WTC11 (cell line): ENCODE measurements at regions not wholly inside any gene's neighbourhood (a gene's known extent, or its start where the extent isn't known, plus 50 kb on each side); places are given as distances from the start of the nearest gene placed in this dataset.

Experiments used
- USF2 ChIP-seq: sonication (generic); formaldehyde crosslinking; IDR thresholded peaks from 2 replicates; pipeline ENCODE4 v1.8.1; 2023; ENCODE audit warnings: mild to moderate bottlenecking, missing genetic modification reagents, moderate library complexity
- ZBTB21 ChIP-seq: sonication (generic); formaldehyde crosslinking; IDR thresholded peaks from 2 replicates; pipeline ENCODE4 v1.8.1; 2023; ENCODE audit warnings: mild to moderate bottlenecking, missing genetic modification reagents, borderline replicate concordance
- TF ChIP-seq, protein P1 (sequence below): fragments of 200-600 bp; IDR thresholded peaks from 2 replicates; pipeline ENCODE4 v1.8.0; 2022; ENCODE audit warnings: antibody characterized with exemption

DNA sequence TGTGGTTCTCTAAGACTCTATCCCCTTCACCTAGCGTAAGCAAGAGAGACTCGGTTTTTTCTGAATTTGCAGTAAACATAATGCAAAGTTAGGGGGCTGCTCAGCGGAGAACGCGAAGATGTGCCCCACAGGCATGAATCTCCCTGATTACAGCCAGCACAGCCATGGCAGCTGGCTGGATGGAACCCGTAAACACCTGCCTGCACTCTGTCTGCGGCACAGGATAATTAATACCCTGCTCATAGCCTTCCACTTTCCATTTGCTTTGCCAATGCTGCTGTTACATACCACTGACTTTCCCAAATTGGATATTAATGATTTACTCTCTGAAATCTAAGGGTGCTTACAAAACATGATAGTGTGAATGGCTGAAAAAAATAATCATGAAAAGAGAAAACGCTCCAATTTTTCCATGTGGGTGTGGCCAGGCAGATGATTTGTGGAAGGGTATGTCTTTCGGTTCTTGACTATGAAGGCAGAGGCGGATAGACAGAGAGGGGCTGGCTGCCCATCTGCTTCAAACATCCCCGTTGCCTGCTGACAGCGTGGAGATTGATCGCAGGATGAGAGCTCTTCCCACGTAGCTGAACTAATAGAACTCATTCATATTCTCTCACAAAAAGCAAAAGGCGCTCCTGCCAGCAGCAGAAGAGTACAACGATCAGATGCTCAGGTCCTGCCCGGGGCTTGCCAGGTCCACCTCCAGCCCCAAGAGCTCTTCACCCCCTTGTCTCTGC is 193.2 kb upstream of the GHITM start:
- TF ChIP-seq, protein P1, sequence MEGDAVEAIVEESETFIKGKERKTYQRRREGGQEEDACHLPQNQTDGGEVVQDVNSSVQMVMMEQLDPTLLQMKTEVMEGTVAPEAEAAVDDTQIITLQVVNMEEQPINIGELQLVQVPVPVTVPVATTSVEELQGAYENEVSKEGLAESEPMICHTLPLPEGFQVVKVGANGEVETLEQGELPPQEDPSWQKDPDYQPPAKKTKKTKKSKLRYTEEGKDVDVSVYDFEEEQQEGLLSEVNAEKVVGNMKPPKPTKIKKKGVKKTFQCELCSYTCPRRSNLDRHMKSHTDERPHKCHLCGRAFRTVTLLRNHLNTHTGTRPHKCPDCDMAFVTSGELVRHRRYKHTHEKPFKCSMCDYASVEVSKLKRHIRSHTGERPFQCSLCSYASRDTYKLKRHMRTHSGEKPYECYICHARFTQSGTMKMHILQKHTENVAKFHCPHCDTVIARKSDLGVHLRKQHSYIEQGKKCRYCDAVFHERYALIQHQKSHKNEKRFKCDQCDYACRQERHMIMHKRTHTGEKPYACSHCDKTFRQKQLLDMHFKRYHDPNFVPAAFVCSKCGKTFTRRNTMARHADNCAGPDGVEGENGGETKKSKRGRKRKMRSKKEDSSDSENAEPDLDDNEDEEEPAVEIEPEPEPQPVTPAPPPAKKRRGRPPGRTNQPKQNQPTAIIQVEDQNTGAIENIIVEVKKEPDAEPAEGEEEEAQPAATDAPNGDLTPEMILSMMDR, result no peak
- TF ChIP-seq USF2 (CRISPR knock-in tag) (no peak), ZBTB21 (CRISPR knock-in tag) (no peak)
